KBM-7 (cell line): ENCODE measurements at regions not wholly inside any gene's neighbourhood (a gene's known extent, or its start where the extent isn't known, plus 50 kb on each side); places are given as distances from the start of the nearest gene placed in this dataset.

ENCODE experiments used
- DNase-seq: peaks from one replicate; pipeline ENCODE4 v3.0.0-alpha.2; 2015
- in situ Hi-C: fragments of 300-500 bp; cut with MboI; formaldehyde crosslinking; loops from 2 replicates; pipeline ENCODE4 v1.14.3; 2020; ENCODE audit warnings: low sequenced_read_pairs, low pct_unique_long_range_greater_than_20kb, mixed read lengths

DNA sequence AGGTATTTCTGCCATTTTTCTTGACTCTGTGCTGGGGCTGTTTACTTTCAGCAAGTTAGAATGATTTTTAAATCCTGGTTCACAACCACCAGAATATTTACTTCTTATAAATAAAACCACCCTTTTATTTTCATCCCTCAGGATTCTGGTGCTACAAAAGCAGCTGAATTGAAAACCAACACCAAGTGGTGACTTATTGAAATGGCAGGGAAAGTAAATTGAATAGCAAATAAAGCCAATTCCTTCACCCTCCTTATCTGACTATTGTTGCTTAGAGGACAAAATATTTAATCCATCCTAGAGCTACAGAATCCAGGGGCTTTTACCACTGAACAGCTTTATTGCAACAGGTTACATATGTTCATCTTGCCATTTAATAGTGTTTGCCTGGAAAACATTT lies 828.6 kb upstream of the GHITM start:
- DNase-seq: no peak
- in situ Hi-C loops: no loop called here

DNA sequence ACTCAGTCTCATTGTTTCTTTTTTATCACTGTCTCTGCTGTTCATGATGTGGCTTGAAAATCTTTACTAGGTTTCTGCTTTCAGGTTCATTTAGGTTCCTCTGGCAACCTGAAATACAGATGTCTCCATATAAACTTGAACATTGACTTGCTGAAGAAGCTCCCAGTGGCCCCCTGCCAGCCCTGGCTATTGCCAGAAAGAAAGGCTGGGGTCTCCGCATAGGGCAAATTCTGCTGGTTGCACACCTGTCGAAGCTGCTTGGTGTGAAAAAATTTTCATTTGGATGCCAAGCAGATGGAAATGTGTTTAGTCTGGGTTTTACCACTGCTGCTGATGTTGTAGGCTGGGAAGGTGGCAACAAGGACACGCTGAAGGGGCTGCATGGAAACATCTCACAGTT lies 826.7 kb upstream of the GHITM start:
- in situ Hi-C loops: no loop called here
- DNase-seq: no peak

DNA sequence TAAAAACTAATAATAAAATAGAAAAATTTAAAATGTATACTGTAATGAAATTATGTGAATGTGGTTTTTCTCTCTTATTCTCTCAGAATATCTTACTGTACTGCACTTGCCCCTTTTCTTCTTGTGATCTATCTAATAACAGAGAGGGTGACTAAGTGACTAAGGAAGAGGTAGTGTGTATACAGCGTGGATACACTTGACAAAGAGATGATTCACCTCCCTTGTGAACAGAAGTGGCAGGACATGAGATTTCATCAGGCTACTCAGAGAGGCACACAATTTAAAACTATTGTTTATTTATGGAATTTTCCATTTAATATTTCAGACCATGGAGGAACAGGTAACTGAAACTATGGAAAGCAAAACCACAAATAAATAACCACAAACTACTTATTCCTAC lies 806.6 kb upstream of the GHITM start:
- DNase-seq: no peak
- in situ Hi-C loops: no loop called here

DNA sequence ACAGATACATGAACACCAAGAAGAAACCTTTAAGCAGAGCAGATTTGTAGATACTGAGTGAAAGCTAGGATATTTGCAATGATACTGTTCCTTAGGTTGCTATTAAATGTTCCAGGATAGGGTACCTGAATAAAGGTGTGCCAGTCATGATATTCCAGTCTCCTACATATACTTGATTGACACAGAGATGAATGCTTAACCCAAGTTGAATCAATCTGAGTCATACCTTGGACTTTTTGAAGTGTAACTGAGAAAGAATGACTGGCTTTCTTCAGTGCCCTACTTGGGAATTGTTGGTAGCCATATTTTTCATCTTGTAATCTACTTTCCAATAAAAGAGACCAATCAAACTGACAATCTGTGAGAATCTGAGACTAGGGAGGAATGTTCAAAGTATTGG lies 805.7 kb upstream of the GHITM start:
- DNase-seq: no peak
- in situ Hi-C loops: no loop called here

DNA sequence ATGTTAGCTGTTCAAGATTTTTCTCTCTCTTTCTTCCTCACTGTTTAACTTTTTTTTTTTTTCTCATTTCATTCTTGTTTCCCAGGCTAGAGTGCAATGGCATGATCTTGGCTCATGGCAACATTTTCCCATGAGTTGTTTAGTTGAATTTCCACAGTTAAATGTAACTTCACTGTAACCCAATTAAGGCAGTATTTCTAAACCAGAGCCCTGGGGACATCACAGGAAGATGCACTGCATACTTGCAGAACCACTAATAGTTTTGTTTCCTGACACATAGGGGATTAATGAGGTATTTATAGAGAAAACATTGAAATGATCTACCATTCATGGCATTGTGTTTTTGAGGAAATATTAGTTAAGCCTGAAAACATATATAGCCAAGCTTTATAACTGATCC lies 795.6 kb upstream of the GHITM start:
- in situ Hi-C loops: no loop called here
- no peak for DNase-seq

DNA sequence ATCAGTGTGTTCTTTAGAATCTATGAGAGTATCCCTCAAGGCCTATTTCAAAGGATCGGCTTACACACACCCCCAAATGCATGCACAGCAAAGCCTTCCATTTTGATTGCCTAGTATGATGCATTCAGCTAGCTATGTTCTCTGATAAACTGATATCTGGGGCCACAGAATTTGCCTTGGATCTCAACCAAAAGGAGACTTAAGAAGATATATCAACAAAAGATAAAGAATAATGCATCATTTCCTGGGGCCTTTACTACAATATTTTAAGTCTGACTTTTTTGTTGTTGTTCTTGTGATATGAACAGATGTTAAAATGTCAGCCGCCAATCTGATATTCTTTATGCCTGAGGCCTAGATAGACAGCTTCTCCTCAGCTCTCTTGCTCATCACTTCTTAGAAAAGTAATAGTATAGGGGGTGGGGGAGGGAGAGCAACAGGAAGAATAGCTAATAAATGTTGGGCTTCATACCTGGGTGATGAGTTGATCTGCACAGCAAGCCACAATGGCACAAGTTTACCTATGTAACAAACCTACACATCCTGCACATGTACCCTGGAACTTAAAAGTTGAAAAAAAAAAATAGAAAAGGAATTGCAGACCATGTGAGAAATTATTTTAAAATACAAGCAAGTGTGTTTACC lies 792.9 kb upstream of the GHITM start:
- DNase-seq: no peak
- in situ Hi-C loops: no loop called here

DNA sequence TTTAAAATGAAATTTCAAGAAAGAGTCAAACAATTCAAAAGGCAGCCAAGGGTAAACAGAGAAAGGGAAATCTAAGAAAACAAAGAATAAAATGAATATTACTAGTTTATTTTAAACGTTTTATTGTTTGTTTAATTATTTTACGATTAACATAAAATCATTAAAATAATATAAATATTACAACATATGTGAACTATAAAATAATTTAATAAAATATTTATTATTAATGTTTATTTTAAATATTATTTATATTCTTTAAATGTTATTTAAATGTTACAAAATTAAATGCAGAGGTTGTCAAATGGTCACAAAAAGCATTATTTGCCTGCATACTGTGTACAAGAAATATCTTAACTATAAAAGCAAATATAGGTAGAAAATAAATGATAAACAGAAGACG lies 786.7 kb upstream of the GHITM start:
- in situ Hi-C loops: no loop called here

DNA sequence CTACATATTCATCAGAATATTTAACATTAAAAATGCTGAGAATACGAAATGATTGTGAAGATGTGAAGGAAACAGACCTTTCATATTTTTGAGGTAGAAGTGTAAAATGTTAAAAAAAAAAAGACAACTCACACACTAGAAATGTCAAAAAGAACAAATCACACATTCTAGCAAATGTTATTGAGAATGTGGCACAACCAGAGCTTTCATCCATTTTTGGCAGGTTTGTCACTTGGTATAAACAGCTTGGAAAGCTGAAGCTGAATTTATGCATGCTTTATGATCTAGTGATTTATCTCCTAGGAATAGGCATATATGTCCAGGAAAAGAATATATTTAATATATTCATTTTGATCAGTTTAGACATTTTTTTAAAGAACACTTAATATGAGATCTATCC lies 784.9 kb upstream of the GHITM start:
- no peak for DNase-seq
- in situ Hi-C loops: no loop called here

More for the DNA sequence above, 786.7 kb upstream of the GHITM start:
- DNase-seq: no peak

DNA sequence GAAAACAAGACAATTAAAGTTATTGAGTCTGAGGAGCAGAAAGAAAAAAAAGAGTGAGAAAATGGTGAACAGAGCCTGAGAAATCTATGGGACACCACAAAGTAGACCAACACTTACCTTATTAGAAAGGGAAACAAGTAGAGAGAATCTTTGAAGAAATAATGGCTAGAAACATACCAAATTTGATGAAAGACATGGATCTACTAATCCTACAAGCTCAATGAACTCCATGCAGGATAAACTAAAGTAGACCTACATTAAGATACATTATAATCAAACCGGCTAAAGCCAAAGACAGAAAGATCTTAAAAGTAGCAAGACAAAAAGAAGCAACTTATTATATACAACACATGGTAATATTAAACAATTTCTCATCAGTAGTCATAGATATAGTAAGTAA lies 782.3 kb upstream of the GHITM start:
- in situ Hi-C loops: no loop called here
- no peak for DNase-seq

DNA sequence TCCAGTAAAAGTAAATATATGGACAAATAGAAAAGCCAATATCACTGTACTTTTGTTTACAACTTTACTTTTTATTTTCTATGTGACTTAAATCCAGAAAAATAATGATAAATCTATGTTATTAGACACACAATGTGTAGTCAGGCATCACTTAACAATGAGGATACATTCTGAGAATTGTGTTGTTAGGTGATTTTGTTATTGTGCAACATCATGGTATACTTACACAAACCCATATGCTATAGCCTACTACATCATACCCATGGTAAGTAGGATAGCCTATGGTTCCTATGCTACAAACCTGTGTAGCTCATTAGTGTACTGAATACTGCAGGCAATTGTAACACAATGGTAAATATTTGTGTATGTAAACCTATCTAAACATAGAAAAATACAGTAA lies 781.7 kb upstream of the GHITM start:
- in situ Hi-C loops: no loop called here

DNA sequence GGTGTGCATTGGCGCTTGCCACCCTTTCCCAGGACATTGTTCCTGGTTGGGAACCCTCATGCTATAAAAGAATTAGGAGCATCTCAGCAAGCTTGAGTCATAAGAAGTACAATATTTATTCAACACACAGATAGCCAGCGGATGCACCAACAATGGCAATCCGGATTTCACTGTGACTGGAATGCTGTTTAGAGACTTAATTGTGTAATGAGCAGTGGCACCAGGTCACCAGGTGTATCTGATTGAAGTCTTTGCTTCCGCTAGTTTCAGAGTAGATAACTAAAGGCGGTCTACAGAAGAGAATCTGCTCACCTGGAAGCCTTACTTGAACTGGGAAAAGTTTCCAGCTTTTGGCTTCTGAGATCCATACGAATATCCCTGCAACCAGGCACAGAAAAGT lies 772.3 kb upstream of the GHITM start:
- in situ Hi-C loops: no loop called here
- no peak for DNase-seq

More for the DNA sequence above, 781.7 kb upstream of the GHITM start:
- no peak for DNase-seq

DNA sequence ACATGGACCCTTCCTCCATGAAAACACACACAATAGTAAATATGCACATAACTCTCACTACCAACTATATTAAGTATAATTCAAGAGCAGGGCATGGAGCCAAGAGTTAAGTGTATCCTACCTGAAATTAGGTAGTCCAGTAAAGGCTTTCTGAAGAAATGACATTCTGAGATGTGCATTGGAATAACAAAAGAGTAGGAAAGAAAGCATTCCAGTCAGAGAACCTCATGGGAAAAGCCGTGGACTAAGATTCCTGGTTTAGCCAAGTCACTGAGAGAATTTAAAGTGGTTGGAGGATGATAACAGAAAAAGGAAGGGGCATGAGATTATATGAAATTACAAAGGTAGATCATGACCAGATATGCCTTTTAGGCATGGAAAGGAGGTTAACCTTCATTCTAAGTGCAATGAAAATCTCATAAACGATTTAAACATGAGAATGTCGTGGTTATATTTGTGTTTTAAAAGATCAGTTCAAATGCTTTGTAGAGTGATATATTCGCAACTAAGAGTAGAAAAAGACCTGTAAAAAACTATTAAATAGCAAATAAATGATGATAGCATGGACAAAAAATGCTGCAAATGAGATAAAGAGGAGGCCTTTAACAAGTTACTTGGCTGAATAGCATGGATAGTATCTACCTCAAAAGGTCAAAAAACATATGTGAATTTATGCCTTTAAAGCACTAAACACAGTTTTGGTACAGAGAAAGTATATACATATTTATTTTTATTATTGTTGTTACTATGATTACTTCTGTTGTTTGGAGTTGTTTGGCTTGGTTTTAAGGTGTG lies 767.4 kb upstream of the GHITM start:
- DNase-seq: no peak

DNA sequence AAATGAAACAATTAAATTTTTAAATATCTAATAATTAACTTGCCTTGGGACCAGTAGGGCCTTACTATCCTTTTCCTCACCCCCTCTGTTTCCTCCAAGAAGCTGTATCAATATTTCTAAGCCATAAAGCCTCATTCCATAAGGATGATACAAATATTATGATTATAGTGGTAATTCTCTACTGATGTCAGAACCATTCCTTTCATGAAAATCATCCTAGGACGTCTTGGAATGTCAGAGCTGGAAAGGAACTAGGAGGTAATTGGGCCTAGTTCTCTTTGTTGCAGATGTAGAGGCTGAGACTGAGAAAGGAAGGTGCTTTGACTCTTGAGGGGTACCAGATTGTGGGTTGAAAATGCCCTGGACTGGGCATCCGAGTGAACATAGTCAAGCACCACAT lies 766.7 kb upstream of the GHITM start:
- in situ Hi-C loops: no loop called here
- DNase-seq: no peak

More for the DNA sequence above, 767.4 kb upstream of the GHITM start:
- in situ Hi-C loops: no loop called here

DNA sequence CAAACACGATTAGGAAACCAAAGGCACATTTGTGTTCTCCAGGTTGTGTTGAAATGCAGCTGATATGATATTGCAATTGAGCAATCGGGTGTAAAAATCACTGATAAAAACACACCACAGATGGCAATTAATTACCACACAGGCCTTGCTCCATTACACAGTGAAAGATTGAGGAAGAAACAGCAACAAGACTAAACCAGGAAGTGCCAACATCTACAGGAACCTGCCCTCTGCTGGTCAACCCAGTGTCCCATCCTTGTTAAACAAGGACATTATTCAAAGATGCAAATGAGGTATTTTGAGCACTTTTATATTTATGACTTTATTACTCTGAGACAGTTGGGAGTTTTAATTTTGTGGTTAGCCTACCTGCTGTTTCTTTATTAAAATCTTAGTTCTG lies 765.6 kb upstream of the GHITM start:
- peak; percentile 66 for DNase-seq
- in situ Hi-C loops: no loop called here

DNA sequence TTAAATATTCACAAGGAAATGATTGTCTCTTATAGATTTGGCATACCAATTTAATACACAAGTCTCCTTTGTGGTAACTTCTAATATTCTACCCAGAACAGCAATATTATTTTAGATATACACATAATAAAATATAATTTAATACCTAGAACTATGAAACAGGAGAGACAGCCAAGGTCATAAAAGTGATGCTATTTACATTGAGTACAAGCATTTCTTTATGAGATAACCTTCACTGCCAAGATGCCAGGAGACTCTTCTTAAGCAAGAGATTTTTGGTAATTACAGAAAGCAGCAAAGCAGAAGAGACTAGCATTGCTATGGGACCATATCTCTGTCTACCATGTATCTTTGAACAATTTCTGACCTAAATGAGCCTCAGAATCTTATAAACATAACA lies 764.6 kb upstream of the GHITM start:
- in situ Hi-C loops: no loop called here
- DNase-seq: no peak

DNA sequence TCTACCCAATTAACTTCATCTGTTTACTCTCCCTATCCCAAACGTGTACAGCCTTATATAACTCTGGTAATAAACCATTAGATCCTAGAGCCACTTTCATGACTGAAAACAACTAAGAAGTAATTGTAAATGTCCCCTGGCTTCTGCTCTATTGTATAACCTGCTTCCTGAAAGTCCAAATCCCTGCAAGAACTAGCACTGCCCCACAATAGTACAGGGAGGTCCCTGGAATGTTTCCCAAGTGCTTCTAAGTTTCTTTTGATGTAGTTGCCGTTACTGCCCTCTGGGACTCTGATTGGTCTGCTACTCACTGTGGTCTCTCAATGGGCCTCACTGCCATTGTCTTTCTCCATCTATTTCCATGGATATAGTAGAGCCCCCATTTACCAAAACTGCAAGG lies 764.0 kb upstream of the GHITM start:
- DNase-seq: no peak
- in situ Hi-C loops: no loop called here

DNA sequence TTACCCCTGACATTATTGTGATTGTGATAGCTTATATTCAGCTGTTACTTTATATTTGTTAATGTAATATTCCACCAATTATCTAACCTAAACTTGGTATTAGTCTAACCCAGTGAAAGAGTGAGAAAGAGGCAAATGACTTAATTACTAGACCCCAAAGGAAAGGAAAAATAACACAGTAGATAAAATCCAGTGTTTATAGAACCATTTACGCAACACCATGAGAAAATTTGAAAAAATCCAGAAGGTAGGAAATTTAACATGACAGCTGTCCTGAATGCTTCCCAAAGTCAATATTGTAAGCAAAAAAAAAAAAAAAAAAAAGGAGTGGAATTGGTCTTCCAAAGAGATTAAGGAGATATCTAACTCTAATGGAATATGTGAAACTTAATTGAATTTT lies 741.5 kb upstream of the GHITM start:
- DNase-seq: no peak
- in situ Hi-C loops: no loop called here

DNA sequence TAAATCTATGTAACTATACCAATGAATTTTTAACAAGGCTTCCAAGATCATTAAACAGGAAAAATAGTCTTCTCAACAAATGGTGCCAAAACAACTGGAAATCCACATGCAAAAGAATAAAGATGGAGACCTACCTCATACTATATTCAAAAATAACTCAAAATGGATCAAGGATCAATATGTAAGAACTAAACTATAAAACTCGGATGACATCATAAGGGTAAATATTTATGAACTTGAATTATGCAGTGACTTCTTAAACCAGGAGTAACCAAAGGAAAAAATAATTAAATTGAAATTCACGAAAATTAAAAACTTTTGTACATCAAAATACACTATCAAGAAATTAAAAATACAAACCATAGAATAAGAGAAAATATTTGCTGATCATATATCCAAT lies 728.7 kb upstream of the GHITM start:
- no peak for DNase-seq
- in situ Hi-C loops: no loop called here

DNA sequence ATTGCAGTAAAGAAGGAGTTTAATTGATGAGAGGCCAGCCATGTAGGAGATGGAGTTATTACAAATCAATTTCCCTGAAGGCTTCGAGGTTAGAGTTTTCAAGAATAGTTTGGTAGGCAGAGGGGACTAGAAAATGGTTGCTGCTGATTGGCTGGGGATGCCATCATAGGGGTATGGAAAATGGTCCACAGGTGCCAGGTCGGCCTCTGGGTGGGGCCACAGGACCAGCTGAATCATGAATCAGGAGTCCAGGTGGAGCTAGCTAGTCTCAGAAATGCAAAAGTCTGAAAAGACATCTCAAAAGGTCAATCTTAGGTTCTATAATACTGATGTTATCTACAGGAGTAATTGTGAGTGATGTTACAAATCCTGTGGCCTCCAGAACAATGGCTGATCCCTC lies 714.0 kb upstream of the GHITM start:
- in situ Hi-C loops: no loop called here
- DNase-seq: no peak

DNA sequence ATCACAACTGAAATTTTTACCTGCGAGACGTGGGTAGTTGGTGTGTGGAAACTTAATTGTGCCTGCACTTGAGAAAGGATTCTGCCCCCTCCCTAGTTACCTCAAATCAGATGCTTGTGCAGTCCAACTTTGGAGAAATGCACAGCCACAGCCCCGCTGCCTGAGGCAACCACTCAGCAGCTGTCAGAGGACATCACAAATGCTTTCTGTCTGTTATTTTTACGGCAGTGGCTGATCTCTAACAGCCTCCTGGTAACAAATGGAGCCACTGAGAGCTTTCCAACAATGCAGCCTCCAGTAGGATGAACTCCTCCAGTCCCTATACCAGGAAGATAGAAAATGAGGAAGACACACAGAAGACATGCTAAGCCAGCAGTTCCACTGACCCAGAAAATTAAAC lies 712.2 kb upstream of the GHITM start:
- in situ Hi-C loops: no loop called here
- DNase-seq: no peak
